Fibroblast of pulmonary artery (primary cell): ENCODE measurements at regions not wholly inside any gene's neighbourhood (a gene's known extent, or its start where the extent isn't known, plus 50 kb on each side); places are given as distances from the start of the nearest gene placed in this dataset.
A peak's percentile ranks its signal among the peaks of the same experiment; 100 is the strongest.

Source experiments
- DNase-seq: peaks from one replicate; pipeline ENCODE4 v3.0.0-alpha.2; 2010; ENCODE audit warnings: low read depth
- H3K4me3 ChIP-seq: replicated peaks from 2 replicates; pipeline ENCODE4 v1.5.1; 2011; ENCODE audit warnings: low read depth, mild to moderate bottlenecking, control low read depth, low read length, moderate library complexity
- TF ChIP-seq, protein P1 (sequence below): IDR thresholded peaks from 2 replicates; pipeline ENCODE4 v1.5.1; 2011; ENCODE audit warnings: mild to moderate bottlenecking, control low read depth, low read length, inconsistent platforms; ENCODE audit errors: missing control alignments

DNA sequence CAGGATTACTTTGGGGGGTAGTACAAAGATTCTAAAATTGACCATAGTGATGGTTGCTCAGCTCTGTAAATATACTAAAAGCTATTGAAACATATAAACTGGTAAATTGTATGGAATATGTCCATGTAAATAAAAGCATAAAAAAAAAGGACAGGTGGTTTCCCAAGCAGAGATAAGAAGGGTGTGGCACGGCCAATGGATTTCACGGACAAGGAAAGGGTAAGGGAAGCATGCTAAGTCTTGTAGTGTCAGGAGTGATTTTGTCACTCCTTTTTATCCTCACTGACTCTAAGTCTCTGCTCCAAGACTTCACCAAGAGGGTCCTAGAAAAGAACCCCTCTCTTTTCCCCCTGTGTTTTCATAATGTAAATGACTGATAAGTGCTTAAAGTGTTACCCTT, 229.2 kb downstream of the SPTSSA start:
- TF ChIP-seq, protein P1, sequence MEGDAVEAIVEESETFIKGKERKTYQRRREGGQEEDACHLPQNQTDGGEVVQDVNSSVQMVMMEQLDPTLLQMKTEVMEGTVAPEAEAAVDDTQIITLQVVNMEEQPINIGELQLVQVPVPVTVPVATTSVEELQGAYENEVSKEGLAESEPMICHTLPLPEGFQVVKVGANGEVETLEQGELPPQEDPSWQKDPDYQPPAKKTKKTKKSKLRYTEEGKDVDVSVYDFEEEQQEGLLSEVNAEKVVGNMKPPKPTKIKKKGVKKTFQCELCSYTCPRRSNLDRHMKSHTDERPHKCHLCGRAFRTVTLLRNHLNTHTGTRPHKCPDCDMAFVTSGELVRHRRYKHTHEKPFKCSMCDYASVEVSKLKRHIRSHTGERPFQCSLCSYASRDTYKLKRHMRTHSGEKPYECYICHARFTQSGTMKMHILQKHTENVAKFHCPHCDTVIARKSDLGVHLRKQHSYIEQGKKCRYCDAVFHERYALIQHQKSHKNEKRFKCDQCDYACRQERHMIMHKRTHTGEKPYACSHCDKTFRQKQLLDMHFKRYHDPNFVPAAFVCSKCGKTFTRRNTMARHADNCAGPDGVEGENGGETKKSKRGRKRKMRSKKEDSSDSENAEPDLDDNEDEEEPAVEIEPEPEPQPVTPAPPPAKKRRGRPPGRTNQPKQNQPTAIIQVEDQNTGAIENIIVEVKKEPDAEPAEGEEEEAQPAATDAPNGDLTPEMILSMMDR: no peak
- H3K4me3 ChIP-seq: no peak overlapping the region
- DNase-seq: no peak

DNA sequence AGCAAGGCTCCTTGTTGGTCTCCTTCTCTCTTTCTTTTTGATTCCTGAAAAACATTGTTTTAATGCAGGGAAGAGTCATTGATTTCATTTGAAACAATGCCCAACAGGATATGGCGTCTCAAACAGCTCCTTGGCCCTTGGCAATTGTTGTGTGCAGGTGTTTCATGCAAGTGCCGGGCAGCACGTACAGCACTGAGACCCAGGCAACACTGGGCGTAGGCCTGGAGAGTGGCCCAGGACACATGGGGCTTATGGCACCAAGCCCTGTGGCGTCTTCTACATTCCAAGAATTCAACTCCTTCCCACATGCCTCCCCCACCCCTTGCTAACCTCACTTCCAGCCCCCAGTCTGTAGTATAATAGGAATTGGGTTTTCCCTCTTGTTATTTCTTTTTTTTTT, 230.4 kb downstream of the SPTSSA start:
- H3K4me3 ChIP-seq: no peak overlapping the region
- TF ChIP-seq, protein P1: no peak
- DNase-seq: no peak

DNA sequence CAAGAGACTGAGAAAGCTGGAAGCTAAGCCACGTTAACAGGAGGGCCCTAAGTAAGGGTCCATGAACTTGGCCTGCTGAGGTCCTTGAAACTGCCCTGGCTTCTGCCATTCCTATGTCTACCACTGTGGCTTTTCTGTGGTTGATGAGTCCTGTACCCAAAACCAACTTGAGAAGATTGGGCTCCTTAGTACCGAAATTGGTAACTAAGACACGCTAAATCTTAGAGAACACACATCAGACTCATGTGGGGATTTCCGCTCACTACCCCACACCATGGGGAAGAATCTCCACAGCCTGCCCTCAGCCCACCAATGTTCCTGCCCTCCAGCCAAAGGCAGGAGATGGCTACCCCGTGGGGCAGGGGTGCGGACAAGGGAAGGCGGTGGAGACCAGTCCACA, 232.9 kb downstream of the SPTSSA start:
- DNase-seq: no peak
- TF ChIP-seq, protein P1: no peak
- no peak overlapping the region for H3K4me3 ChIP-seq

DNA sequence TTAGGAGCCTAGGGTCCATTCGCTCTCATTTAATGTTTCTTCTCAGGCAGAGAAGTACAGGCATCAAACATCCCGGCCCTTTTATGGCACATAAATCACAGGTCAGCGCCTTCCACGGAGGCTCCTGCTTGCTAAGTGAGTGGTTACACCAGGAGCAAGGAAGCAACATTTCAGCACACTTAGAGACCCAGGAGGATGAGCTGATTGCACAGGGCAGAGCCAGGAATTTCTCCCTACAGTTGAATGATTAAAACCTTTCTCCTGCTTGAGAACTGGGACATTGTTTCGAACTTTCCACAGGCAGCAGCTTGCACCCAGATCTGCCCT, 233.4 kb downstream of the SPTSSA start:
- H3K4me3 ChIP-seq: no peak overlapping the region
- DNase-seq: no peak
- TF ChIP-seq, protein P1: no peak

DNA sequence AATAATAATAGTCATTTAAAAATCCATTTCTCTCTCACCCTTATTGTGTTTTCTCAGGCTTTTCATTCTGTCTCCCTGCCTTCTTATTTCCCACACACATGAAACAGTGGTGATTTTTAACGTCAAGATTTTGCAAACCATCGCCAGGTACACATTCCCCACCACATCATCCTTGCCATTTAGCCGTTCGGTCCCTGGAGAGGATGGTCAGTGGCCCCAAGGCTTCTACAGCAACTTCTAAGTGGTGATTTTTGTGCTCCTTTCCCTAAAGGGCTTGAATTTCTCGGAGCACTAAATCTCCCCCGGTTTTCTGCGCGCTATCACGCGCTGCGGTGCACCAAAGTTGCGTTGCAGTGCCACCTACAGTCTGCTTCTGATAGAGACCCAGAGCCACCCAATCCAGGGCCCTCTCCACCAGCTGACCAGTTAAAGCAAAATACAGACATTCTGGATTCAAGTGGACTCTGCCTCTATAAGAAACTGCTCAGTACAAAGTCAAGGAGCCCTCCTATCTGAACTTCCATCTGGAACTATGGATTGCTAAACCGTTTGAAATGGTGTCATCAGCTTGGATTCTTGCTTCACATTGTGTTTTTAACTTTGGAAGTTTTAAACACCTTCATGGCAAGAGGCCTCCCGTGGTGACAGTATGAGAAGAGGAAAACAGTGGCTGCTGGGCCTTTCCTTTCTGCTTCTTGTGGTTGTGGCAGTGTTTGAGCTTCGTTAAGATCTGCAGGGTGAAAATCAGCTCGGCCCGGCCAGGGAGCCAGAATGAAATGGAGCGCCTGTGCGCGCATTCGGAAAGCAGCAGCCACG, 234.0 kb downstream of the SPTSSA start:
- TF ChIP-seq, protein P1: peak; percentile 74
- H3K4me3 ChIP-seq: no peak overlapping the region
- DNase-seq: peak; percentile 66

DNA sequence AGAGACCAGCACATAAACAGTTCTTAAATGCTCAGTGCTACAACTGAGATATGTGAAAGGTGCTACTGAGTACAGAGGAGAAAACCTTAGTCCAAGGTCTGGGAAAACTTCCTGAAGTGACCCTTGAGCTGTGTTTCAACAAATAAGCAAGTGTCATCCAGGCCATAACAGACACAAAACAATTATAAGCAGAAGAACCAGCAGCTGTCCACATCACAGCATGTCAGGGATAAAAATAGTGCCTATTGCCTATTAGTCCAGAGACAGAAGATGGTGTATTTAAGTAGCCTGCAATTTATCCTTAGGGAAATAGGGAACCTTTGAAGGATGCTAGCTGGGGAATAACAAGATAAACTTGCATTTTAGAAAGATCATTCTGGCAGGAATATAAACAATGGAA, 237.8 kb downstream of the SPTSSA start:
- TF ChIP-seq, protein P1: no peak
- no peak overlapping the region for H3K4me3 ChIP-seq

More for the DNA sequence above, 237.8 kb downstream of the SPTSSA start:
- DNase-seq: no peak
